ENCODE measurements at regions not wholly inside any gene's neighbourhood (a gene's known extent, or its start where the extent isn't known, plus 50 kb on each side); places are given as distances from the start of the nearest gene placed in this dataset.

GRCh38 chr6:163828038-163828795 is 413.7 kb downstream of the QKI start:
- no peak for TF ChIP-seq CTCF (IDR thresholded peaks at IDR 0.05)
- Mint-ChIP-seq H3K9me3 (no peaks in the 10 kb centered on the region), H3K27me3 (peaks cover 13% of the 10 kb centered on the region), H3K36me3 (ENCODE audit: low read depth) (no peaks in the 10 kb centered on the region), H3K4me3 (no peak overlapping the region), H3K27ac (no peak overlapping the region), H3K4me1 (ENCODE audit: low read depth) (no peaks in the 10 kb centered on the region)
- intact Hi-C loops (cut with DNase I, micrococcal nuclease): no loop called here
- DNase-seq (no peak), ATAC-seq (ENCODE audit: poor library complexity) (no peak)
- no peaks in the 10 kb centered on the region for H3K4me1 ChIP-seq (ENCODE audit: insufficient read depth, low read length)
- no peak overlapping the region for H3K4me3 ChIP-seq (ENCODE audit: low read length)
- no peaks in the 10 kb centered on the region for H3K9me3 ChIP-seq (ENCODE audit: control insufficient read depth in 1 of 2, insufficient read depth in 1 of 2, low read length in 2 of 2)
- H3K27ac ChIP-seq (ENCODE audit: low read depth in 1 of 2, low read length in 2 of 2): no peak overlapping the region
- ChIA-PET POLR2A (no interaction called here), CTCF (no interaction called here)
- peaks cover 0 to 2% of the 10 kb centered on the region in 2 experiments for H3K27me3 ChIP-seq (ENCODE audit: control insufficient read depth in 1 of 2, insufficient read depth in 2 of 2, low read length in 2 of 2)
- H3K36me3 ChIP-seq (ENCODE audit: insufficient read depth, low read length): no peaks in the 10 kb centered on the region

- Histone ChIP-seq H3K4me3 (ENCODE audit: low read length) (no peak overlapping the region), H3K27ac (ENCODE audit: low read depth in 1 of 2, low read length in 2 of 2) (no peak overlapping the region), H3K9me3 (ENCODE audit: control insufficient read depth in 1 of 2, insufficient read depth in 1 of 2, low read length in 2 of 2) (no peaks in the 10 kb centered on the region), H3K4me1 (ENCODE audit: insufficient read depth, low read length) (no peaks in the 10 kb centered on the region), H3K36me3 (ENCODE audit: insufficient read depth, low read length) (no peaks in the 10 kb centered on the region), H3K27me3 (ENCODE audit: control insufficient read depth in 1 of 2, insufficient read depth in 2 of 2, low read length in 2 of 2) (peaks cover 0 to 2% of the 10 kb centered on the region in 2 experiments)
- Mint-ChIP-seq H3K27me3 (peaks cover 13% of the 10 kb centered on the region), H3K4me1 (ENCODE audit: low read depth) (no peaks in the 10 kb centered on the region), H3K36me3 (ENCODE audit: low read depth) (no peaks in the 10 kb centered on the region), H3K27ac (no peak overlapping the region), H3K4me3 (no peak overlapping the region), H3K9me3 (no peaks in the 10 kb centered on the region)
- POLR2A ChIA-PET: no interaction called here
- CTCF ChIA-PET: no interaction called here
- intact Hi-C loops (cut with DNase I, micrococcal nuclease): no loop called here
- ATAC-seq (ENCODE audit: poor library complexity) (no peak), DNase-seq (no peak)
- no peak for TF ChIP-seq CTCF (IDR thresholded peaks at IDR 0.05)
Measured at GRCh38 chr6:163827143-163827542, 412.6 kb downstream of the QKI start.

- intact Hi-C loops (cut with DNase I, micrococcal nuclease): no loop called here
- H3K9me3 ChIP-seq (ENCODE audit: control insufficient read depth in 1 of 2, insufficient read depth in 1 of 2, low read length in 2 of 2): no peaks in the 10 kb centered on the region
- DNase-seq (no peak), ATAC-seq (ENCODE audit: poor library complexity) (no peak)
- Mint-ChIP-seq H3K9me3 (no peaks in the 10 kb centered on the region), H3K27me3 (peaks cover 13% of the 10 kb centered on the region), H3K36me3 (ENCODE audit: low read depth) (no peaks in the 10 kb centered on the region), H3K4me3 (no peak overlapping the region), H3K27ac (no peak overlapping the region), H3K4me1 (ENCODE audit: low read depth) (no peaks in the 10 kb centered on the region)
- no peaks in the 10 kb centered on the region for H3K4me1 ChIP-seq (ENCODE audit: insufficient read depth, low read length)
- POLR2A ChIA-PET: no interaction called here
- CTCF ChIA-PET: no interaction called here
- H3K27ac ChIP-seq (ENCODE audit: low read depth in 1 of 2, low read length in 2 of 2): no peak overlapping the region
- no peak for TF ChIP-seq CTCF (IDR thresholded peaks at IDR 0.05)
- H3K4me3 ChIP-seq (ENCODE audit: low read length): no peak overlapping the region
- H3K27me3 ChIP-seq (ENCODE audit: control insufficient read depth in 1 of 2, insufficient read depth in 2 of 2, low read length in 2 of 2): peaks cover 0 to 2% of the 10 kb centered on the region in 2 experiments
- no peaks in the 10 kb centered on the region for H3K36me3 ChIP-seq (ENCODE audit: insufficient read depth, low read length)
Measured at GRCh38 chr6:163826629-163827028, 412.1 kb downstream of the QKI start.

Data from CD4-positive, alpha-beta T cell (primary cell).